Head of caudate nucleus (tissue), 42 donors: ENCODE measurements at regions not wholly inside any gene's neighbourhood (a gene's known extent, or its start where the extent isn't known, plus 50 kb on each side); places are given as distances from the start of the nearest gene placed in this dataset.

Experiments
- DNase-seq, 42 donors: peaks; one replicate each; pipeline versions ENCODE4 v3.0.0 to v3.0.0-alpha.2; 2020 to 2021; ENCODE audit warnings: mixed read lengths in 7 of 42
- intact Hi-C: fragments of 100-400 bp; cut with DNase I; formaldehyde crosslinking; loops from one replicate; pipeline ENCODE4 v1.15.0; 2022

DNA sequence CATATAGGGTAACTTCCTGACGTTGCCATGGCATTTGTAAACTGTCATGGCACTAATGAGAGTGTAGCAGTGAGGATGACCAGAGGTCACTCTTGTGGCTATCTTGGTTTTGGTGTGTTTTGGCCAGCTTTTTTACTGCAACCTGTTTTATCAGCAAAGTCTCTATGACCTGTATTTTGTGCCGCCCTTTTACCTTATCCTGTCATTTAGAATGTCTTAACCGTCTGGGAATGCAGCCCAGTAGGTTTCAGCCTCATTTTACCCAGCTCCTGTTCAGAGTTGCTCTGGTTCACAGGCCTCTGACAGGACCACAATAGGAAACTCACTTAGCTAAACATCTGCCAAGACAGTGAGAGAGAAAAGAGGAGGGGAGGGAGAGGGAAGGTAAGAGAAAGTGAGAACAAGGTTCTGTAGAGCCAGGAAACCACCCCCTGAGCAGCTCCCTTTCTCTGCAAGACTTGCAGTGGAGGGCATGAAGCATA, 64.8 kb upstream of the PLEKHG3 start:
- no peak for DNase-seq
- intact Hi-C loops: loop anchor here (10.0 kb wide), 1 partner anchor 245 kb away; no protein-coding TSS in a partner anchor

GRCh38 chr14:64640839-64641238, 63.4 kb upstream of the PLEKHG3 start:
- intact Hi-C loops: no loop called here

DNA sequence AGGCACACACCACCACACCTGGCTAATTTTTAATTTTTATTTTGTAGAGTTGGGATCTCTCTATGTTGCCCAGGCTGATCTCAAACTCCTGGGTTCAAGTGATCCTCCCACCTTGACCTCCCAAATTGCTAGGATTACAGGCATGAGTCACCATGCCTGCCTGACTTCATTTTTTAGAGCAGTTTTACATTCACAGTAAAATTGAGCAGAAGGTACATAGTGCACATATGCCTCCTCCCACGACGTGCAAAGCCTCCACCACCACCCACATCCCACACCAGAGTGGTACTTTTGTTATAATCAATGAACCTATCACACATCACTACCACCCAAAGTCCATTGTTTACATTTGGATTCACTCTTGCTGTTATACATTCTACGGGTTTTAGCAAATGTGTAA, 62.5 kb upstream of the PLEKHG3 start:
- DNase-seq: peak in 6 of 42 donors; percentile 19 to 48 (median 26)
- intact Hi-C loops: no loop called here

More at GRCh38 chr14:64640839-64641238, 63.4 kb upstream of the PLEKHG3 start:
- DNase-seq: no peak

GRCh38 chr14:64643709-64644108, 60.5 kb upstream of the PLEKHG3 start:
- intact Hi-C loops: no loop called here
- no peak for DNase-seq

- intact Hi-C loops: no loop called here
- no peak for DNase-seq
Measured at GRCh38 chr14:64644629-64645028, 59.6 kb upstream of the PLEKHG3 start.

DNA sequence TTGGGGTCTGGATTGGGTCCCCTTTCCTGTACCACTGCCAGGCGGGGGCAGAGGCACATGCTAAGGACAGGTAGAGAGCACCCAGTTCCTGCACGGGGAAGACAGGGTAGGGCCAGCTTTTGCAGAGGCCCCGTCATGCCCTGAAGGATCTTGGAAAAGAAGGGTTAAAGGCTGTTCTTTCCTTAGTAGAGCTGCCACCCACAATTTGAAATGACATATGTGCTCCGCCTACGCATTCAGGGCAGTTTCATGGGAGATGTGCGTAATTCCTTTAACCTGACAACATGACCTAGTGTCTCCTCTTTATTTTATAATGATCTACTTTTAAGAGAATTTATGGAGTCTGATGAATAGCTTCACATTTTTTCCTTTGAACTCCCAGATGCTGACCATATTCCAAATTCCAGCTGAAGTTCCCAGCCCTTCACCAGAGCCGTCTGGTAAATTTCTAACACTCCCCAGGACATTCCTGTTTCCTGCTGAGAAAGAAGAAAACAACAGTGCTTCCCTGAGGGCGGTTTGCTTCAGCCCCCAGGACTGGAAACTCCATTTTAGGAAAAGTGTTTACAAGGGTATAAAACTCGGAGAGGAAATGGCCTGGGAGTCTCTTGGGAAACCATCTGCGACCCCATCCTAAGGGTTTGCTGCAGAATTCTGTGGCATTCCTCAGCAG, 58.9 kb upstream of the PLEKHG3 start:
- peak in 29 of 42 donors; percentile 13 to 80 (median 54) for DNase-seq
- intact Hi-C loops: no loop called here

GRCh38 chr14:64646103-64646502, 58.1 kb upstream of the PLEKHG3 start:
- no peak for DNase-seq

DNA sequence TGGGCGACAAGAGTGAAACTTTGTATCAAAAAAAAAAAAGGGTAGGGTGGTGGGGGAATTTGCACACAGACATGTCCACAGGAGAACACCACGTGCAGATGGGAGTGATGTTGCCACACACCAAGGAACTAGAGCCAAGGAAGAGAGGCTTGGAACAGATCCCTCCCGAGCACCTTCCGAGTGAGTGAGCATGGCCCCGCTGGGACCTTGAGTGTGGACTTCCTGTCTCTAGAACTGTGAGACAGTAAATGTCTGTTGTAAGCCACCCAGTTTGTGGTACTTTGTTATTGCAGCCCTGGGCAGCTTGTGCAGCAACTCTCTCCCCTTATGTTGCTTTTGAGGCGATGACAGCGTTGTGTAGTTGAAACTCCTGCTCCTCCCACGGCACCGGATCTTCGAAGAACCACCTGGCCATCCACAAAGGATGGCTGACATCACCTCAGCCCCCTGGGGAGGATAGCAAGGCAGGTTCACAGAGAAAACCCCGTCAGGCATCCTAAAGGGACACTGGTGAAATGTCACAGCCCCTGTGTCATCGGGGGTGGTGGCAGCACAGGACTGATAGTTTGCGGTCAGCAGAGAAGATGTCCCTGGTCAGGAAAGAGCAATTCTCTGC, 54.7 kb upstream of the PLEKHG3 start:
- no peak for DNase-seq

More at GRCh38 chr14:64646103-64646502, 58.1 kb upstream of the PLEKHG3 start:
- intact Hi-C loops: no loop called here

GRCh38 chr14:64653900-64654245, 50.4 kb upstream of the PLEKHG3 start:
- no peak for DNase-seq
- intact Hi-C loops: no loop called here

More for the DNA sequence above, 54.7 kb upstream of the PLEKHG3 start:
- intact Hi-C loops: no loop called here

DNA sequence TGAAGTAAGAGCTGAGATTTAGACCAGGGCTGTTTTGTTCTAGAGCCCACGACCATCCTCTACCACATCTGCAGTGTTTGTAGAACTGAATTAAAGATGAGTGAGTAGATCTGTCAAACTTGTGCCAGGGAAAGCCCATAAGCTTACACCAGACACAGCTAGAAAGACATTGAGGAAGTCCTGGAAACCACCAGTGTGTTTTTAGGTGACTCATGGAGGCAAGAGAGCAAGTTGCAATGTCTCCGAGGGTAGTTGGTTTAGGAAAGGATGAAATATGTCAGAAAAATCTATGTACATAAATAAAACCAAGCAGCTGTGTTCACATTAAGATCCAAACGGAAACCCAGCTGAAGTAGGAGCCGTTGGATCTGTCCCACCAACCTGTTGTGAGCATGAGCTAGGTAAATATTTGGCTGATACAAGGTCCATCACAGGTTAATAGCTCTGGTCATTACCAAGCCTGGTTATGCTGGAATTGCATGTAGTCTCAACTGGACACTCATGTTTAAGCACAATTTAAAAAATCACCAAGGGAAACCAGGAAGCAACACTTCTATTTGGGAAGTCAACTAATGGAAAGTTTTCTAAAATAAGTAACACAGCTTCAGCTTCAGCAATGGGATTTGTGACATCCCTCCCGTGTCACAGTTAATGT, 49.9 kb upstream of the PLEKHG3 start:
- DNase-seq: no peak
- intact Hi-C loops: no loop called here
